ENCODE measurements at regions not wholly inside any gene's neighbourhood (a gene's known extent, or its start where the extent isn't known, plus 50 kb on each side); places are given as distances from the start of the nearest gene placed in this dataset.

DNA sequence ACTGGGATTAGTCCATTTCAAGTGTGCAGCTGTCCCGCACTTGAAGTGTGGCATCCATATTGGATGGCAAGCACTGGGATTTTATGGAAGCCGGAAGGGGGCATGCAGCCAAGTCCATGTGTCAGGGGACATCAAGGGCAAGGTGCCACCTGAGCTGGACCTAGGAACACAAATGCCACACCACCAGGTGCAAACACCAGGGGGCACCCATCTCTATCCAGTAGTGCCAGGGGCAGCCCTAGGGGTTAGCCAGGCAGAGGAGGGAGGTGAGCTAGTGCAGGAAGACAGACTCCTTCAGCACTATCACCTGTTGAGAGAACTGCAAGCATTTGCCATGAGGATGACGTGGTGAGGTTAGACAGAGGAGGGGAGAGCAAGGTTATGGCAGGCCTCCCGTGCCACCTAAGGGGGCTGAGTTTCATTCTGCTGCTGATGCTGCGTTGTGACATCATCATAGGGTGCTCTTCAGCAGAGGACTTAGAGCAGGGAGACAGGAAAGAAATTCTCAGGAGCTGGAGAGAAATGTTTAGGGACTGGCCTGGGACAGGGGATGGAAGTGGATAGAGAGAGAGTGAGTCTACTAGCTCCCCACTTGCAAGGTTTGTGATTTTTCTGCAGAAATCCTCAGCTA, 192.6 kb upstream of the SLC24A3 start:
- no peak overlapping the region for H3K4me2 ChIP-seq (ENCODE audit: low read length)
- no peak overlapping the region for H2BK120ac ChIP-seq (ENCODE audit: low read depth, low read length)
- H3K4me1 ChIP-seq (ENCODE audit: control insufficient read depth, low read depth, low read length) = peaks cover 6% of the 10 kb centered on the region
- no peak overlapping the region for H2BK5ac ChIP-seq (ENCODE audit: low read length)
- H3K4me3 ChIP-seq (ENCODE audit: low read length) = no peak overlapping the region
- no peaks in the 10 kb centered on the region for H3K79me2 ChIP-seq (ENCODE audit: control insufficient read depth, insufficient read depth, low read length)
- H2BK15ac ChIP-seq (replicated peaks; ENCODE audit: low read depth) = no peak overlapping the region
- H3K18ac ChIP-seq (ENCODE audit: low read length) = no peak overlapping the region
- H3K79me1 ChIP-seq (ENCODE audit: low read length) = no peaks in the 10 kb centered on the region
- no peak overlapping the region for H4K8ac ChIP-seq (ENCODE audit: low read depth, low read length)
- H3K56ac ChIP-seq (ENCODE audit: low read length) = no peak overlapping the region
- no peak overlapping the region for H3K27ac ChIP-seq (ENCODE audit: low read depth, low read length)
- no peak overlapping the region for H4K5ac ChIP-seq (ENCODE audit: low read length)
- no peak overlapping the region for H3K23ac ChIP-seq (ENCODE audit: low read length)
- no peak overlapping the region for H2AK5ac ChIP-seq (ENCODE audit: low read length)
- H3K9ac ChIP-seq (ENCODE audit: low read length) = no peak overlapping the region
- WGBS (ENCODE audit: extremely low coverage, insufficient coverage, low lambda C conversion rate) = no CpG with 5 or more reads among the region's 5 CpGs
- H3K27me3 ChIP-seq (ENCODE audit: insufficient read depth, low read length, poor library complexity) = no peaks in the 10 kb centered on the region
- H3K36me3 ChIP-seq (ENCODE audit: control insufficient read depth, insufficient read depth, low read length) = no peaks in the 10 kb centered on the region
- H3K4ac ChIP-seq (ENCODE audit: low read depth, low read length) = no peak overlapping the region
- no peak for DNase-seq

GRCh38 chr20:19021406-19022117, 190.9 kb upstream of the SLC24A3 start:
- Histone ChIP-seq H3K56ac (ENCODE audit: low read length) (no peak overlapping the region), H4K5ac (ENCODE audit: low read length) (no peak overlapping the region), H3K79me2 (ENCODE audit: control insufficient read depth, insufficient read depth, low read length) (no peaks in the 10 kb centered on the region), H2BK15ac (replicated peaks; ENCODE audit: low read depth) (no peak overlapping the region), H3K18ac (ENCODE audit: low read length) (no peak overlapping the region), H4K8ac (ENCODE audit: low read depth, low read length) (no peak overlapping the region), H3K36me3 (ENCODE audit: control insufficient read depth, insufficient read depth, low read length) (no peaks in the 10 kb centered on the region), H3K9ac (ENCODE audit: low read length) (no peak overlapping the region), H2AK5ac (ENCODE audit: low read length) (no peak overlapping the region), H3K4ac (ENCODE audit: low read depth, low read length) (no peak overlapping the region), H3K23ac (ENCODE audit: low read length) (no peak overlapping the region), H3K27me3 (ENCODE audit: insufficient read depth, low read length, poor library complexity) (no peaks in the 10 kb centered on the region), H3K79me1 (ENCODE audit: low read length) (no peaks in the 10 kb centered on the region), H2BK120ac (ENCODE audit: low read depth, low read length) (no peak overlapping the region), H3K4me2 (ENCODE audit: low read length) (no peak overlapping the region), H3K27ac (ENCODE audit: low read depth, low read length) (no peak overlapping the region), H2BK5ac (ENCODE audit: low read length) (no peak overlapping the region), H3K4me3 (ENCODE audit: low read length) (no peak overlapping the region), H3K4me1 (ENCODE audit: control insufficient read depth, low read depth, low read length) (no peaks in the 10 kb centered on the region)
- DNase-seq = no peak
- WGBS (ENCODE audit: extremely low coverage, insufficient coverage, low lambda C conversion rate) = no CpG with 5 or more reads among the region's 7 CpGs

- no peak overlapping the region for H3K23ac ChIP-seq (ENCODE audit: low read length)
These were observed 190.3 kb upstream of the SLC24A3 start for GRCh38 chr20:19022118-19022575.

DNA sequence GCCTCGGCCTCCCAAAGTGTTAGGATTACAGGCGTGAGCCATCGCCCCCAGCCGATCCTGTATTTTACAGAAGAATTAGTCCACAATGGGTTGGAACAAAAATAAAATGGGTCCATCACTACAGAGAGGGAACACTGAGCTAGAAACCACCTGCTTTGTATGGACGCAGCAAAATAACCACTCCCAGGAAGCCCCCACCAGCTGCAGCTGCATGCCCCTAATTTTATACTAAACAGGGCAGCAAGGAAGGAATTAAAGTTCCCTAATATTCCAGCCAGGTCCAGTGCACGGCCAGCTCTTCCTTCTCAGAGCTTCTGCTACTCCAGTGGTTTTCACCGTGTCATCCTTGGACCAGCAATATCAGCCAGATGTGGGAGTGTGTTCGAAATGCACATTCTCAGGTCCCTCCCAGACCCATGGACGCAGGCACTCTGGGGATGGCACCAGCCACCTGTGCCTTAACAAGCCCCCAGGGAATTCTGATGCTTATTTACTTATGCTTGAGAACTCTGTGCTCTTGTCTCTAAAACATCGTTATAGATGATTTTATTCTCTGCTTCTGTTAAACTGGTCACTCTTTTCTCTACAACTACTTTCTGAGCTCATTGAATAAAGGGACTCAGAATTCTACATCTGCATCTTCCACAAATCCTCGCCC, 189.5 kb upstream of the SLC24A3 start:
- Histone ChIP-seq H3K23ac (ENCODE audit: low read length) (no peak overlapping the region), H3K27ac (ENCODE audit: low read depth, low read length) (no peak overlapping the region), H2BK5ac (ENCODE audit: low read length) (no peak overlapping the region), H2BK120ac (ENCODE audit: low read depth, low read length) (no peak overlapping the region), H3K79me2 (ENCODE audit: control insufficient read depth, insufficient read depth, low read length) (no peaks in the 10 kb centered on the region), H3K4ac (ENCODE audit: low read depth, low read length) (no peak overlapping the region), H2BK15ac (replicated peaks; ENCODE audit: low read depth) (no peak overlapping the region), H4K8ac (ENCODE audit: low read depth, low read length) (no peak overlapping the region), H3K27me3 (ENCODE audit: insufficient read depth, low read length, poor library complexity) (no peaks in the 10 kb centered on the region), H3K18ac (ENCODE audit: low read length) (no peak overlapping the region), H3K36me3 (ENCODE audit: control insufficient read depth, insufficient read depth, low read length) (no peaks in the 10 kb centered on the region), H4K5ac (ENCODE audit: low read length) (no peak overlapping the region), H2AK5ac (ENCODE audit: low read length) (no peak overlapping the region), H3K79me1 (ENCODE audit: low read length) (no peaks in the 10 kb centered on the region), H3K4me1 (ENCODE audit: control insufficient read depth, low read depth, low read length) (no peaks in the 10 kb centered on the region), H3K4me3 (ENCODE audit: low read length) (no peak overlapping the region), H3K56ac (ENCODE audit: low read length) (no peak overlapping the region), H3K4me2 (ENCODE audit: low read length) (no peak overlapping the region), H3K9ac (ENCODE audit: low read length) (no peak overlapping the region)
- WGBS (ENCODE audit: extremely low coverage, insufficient coverage, low lambda C conversion rate) = no CpG with 5 or more reads among the region's 11 CpGs
- DNase-seq = no peak

More at GRCh38 chr20:19022118-19022575, 190.3 kb upstream of the SLC24A3 start:
- H3K27me3 ChIP-seq (ENCODE audit: insufficient read depth, low read length, poor library complexity) = no peaks in the 10 kb centered on the region
- no CpG with 5 or more reads among the region's 8 CpGs for WGBS (ENCODE audit: extremely low coverage, insufficient coverage, low lambda C conversion rate)
- H3K9ac ChIP-seq (ENCODE audit: low read length) = no peak overlapping the region
- no peak overlapping the region for H3K4ac ChIP-seq (ENCODE audit: low read depth, low read length)
- no peaks in the 10 kb centered on the region for H3K36me3 ChIP-seq (ENCODE audit: control insufficient read depth, insufficient read depth, low read length)
- H3K4me3 ChIP-seq (ENCODE audit: low read length) = no peak overlapping the region
- H3K27ac ChIP-seq (ENCODE audit: low read depth, low read length) = no peak overlapping the region
- no peak overlapping the region for H2AK5ac ChIP-seq (ENCODE audit: low read length)
- H3K18ac ChIP-seq (ENCODE audit: low read length) = no peak overlapping the region
- H2BK120ac ChIP-seq (ENCODE audit: low read depth, low read length) = no peak overlapping the region
- H3K4me1 ChIP-seq (ENCODE audit: control insufficient read depth, low read depth, low read length) = no peaks in the 10 kb centered on the region
- H3K79me2 ChIP-seq (ENCODE audit: control insufficient read depth, insufficient read depth, low read length) = no peaks in the 10 kb centered on the region
- H3K56ac ChIP-seq (ENCODE audit: low read length) = no peak overlapping the region
- no peak overlapping the region for H2BK15ac ChIP-seq (replicated peaks; ENCODE audit: low read depth)
- H3K4me2 ChIP-seq (ENCODE audit: low read length) = no peak overlapping the region
- no peak overlapping the region for H2BK5ac ChIP-seq (ENCODE audit: low read length)
- no peak overlapping the region for H4K8ac ChIP-seq (ENCODE audit: low read depth, low read length)
- no peak for DNase-seq
- no peaks in the 10 kb centered on the region for H3K79me1 ChIP-seq (ENCODE audit: low read length)
- no peak overlapping the region for H4K5ac ChIP-seq (ENCODE audit: low read length)

DNA sequence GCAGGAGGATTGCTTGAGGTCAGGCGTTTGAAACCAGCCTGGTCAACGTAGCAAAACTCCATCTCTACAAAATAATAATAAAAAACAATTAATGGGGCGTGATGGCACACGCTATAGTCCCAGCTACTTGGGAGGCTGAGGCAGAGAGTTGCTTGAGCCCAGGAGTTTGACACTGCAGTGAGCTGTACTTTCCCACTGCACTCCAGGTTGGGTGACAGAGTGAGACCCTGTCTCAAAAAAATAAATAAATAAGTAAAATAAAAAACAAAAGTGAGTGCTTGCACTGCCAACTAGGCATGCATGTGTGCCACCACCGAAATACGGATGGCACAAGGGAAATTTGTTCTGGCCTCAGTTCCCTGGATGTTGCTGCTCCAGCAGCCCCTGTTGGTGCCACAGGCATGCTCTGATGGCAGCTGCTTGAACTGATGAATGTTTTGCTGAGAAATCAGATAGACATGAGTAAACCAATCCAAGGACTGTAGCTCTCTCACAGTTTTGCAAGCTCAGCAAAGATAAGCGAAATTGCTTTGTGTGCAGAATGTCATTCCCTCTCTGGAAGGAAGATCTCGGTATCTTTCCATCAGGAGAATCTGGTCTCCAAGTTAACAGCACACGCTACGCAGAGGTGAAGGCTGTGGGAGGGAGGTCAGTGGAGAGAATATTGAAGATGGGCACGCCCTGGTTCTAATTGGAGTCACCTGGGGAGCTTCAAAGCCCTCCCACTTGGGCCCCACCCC, 188.0 kb upstream of the SLC24A3 start:
- H2BK5ac ChIP-seq (ENCODE audit: low read length) = no peak overlapping the region
- H2AK5ac ChIP-seq (ENCODE audit: low read length) = no peak overlapping the region
- H2BK120ac ChIP-seq (ENCODE audit: low read depth, low read length) = no peak overlapping the region
- no peaks in the 10 kb centered on the region for H3K27me3 ChIP-seq (ENCODE audit: insufficient read depth, low read length, poor library complexity)
- H4K5ac ChIP-seq (ENCODE audit: low read length) = no peak overlapping the region
- H3K27ac ChIP-seq (ENCODE audit: low read depth, low read length) = no peak overlapping the region
- DNase-seq = no peak
- H3K79me1 ChIP-seq (ENCODE audit: low read length) = no peaks in the 10 kb centered on the region
- H4K8ac ChIP-seq (ENCODE audit: low read depth, low read length) = no peak overlapping the region
- H3K4me3 ChIP-seq (ENCODE audit: low read length) = no peak overlapping the region
- no peak overlapping the region for H2BK15ac ChIP-seq (replicated peaks; ENCODE audit: low read depth)
- no CpG with 5 or more reads among the region's 11 CpGs for WGBS (ENCODE audit: extremely low coverage, insufficient coverage, low lambda C conversion rate)
- H3K9ac ChIP-seq (ENCODE audit: low read length) = no peak overlapping the region
- no peak overlapping the region for H3K4ac ChIP-seq (ENCODE audit: low read depth, low read length)
- H3K4me2 ChIP-seq (ENCODE audit: low read length) = no peak overlapping the region
- no peaks in the 10 kb centered on the region for H3K36me3 ChIP-seq (ENCODE audit: control insufficient read depth, insufficient read depth, low read length)
- H3K23ac ChIP-seq (ENCODE audit: low read length) = no peak overlapping the region
- H3K79me2 ChIP-seq (ENCODE audit: control insufficient read depth, insufficient read depth, low read length) = no peaks in the 10 kb centered on the region
- no peak overlapping the region for H3K18ac ChIP-seq (ENCODE audit: low read length)
- no peaks in the 10 kb centered on the region for H3K4me1 ChIP-seq (ENCODE audit: control insufficient read depth, low read depth, low read length)
- no peak overlapping the region for H3K56ac ChIP-seq (ENCODE audit: low read length)

Data from mesendoderm (in vitro differentiated cells).